B cell (primary cell): ENCODE measurements at regions not wholly inside any gene's neighbourhood (a gene's known extent, or its start where the extent isn't known, plus 50 kb on each side); places are given as distances from the start of the nearest gene placed in this dataset.

Experiments used
- CTCF ChIP-seq: fragments of 200-600 bp; IDR thresholded peaks from one replicate; pipeline ENCODE4 v1.8.0; 2022; ENCODE audit warnings: antibody characterized with exemption, mild to moderate bottlenecking
- EZH2 ChIP-seq: IDR thresholded peaks from 2 replicates; pipeline ENCODE4 v1.6.1; 2012; ENCODE audit warnings: borderline replicate concordance, low read depth, mild to moderate bottlenecking, moderate library complexity, low read length; ENCODE audit not compliant: insufficient read depth, poor library complexity, severe bottlenecking

- TF ChIP-seq CTCF (no peak), EZH2 (no peak)
These were observed 147.8 kb upstream of the NECTIN1 start for GRCh38 chr11:119876841-119877240.
